Rectal smooth muscle tissue (tissue), 1 donor: ENCODE measurements at regions not wholly inside any gene's neighbourhood (a gene's known extent, or its start where the extent isn't known, plus 50 kb on each side); places are given as distances from the start of the nearest gene placed in this dataset.

Experiments used
- H3K27ac ChIP-seq: one replicate; pipeline ENCODE4 v1.7.0; 2013; ENCODE audit warnings: low read depth, low read length, inconsistent platforms
- H3K27me3 ChIP-seq: one replicate; pipeline ENCODE4 v1.7.0; 2013; ENCODE audit warnings: low read length; ENCODE audit not compliant: control insufficient read depth, insufficient read depth
- H3K36me3 ChIP-seq: one replicate; pipeline ENCODE4 v1.7.0; 2013; ENCODE audit warnings: low read length; ENCODE audit not compliant: control insufficient read depth, insufficient read depth
- H3K4me1 ChIP-seq: one replicate; pipeline ENCODE4 v1.7.0; 2013; ENCODE audit warnings: low read length; ENCODE audit not compliant: control insufficient read depth, insufficient read depth
- H3K4me3 ChIP-seq: one replicate; pipeline ENCODE4 v1.7.0; 2013; ENCODE audit warnings: low read length
- H3K9ac ChIP-seq: one replicate; pipeline ENCODE4 v1.7.0; 2013; ENCODE audit warnings: low read length

DNA sequence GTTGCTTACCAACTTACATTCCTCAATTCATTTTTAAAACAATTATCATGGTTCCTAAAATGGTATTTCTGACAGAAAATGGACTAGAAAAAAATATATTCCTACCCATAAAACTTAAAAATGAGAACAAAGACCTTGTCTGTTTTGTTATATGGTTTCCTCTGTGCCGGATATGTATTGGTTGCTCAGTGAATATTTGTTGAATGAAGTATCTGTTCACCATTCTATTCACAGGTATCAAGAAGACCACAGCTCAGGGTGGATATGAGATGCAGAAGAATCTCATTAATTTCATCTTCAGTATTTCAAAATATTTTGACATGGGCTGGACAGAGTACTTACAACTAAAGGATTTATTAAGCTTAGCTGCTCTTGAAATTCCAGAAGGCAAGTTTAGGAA is 58.1 kb downstream of the TUSC7 start:
- no peak overlapping the region for H3K27ac ChIP-seq

DNA sequence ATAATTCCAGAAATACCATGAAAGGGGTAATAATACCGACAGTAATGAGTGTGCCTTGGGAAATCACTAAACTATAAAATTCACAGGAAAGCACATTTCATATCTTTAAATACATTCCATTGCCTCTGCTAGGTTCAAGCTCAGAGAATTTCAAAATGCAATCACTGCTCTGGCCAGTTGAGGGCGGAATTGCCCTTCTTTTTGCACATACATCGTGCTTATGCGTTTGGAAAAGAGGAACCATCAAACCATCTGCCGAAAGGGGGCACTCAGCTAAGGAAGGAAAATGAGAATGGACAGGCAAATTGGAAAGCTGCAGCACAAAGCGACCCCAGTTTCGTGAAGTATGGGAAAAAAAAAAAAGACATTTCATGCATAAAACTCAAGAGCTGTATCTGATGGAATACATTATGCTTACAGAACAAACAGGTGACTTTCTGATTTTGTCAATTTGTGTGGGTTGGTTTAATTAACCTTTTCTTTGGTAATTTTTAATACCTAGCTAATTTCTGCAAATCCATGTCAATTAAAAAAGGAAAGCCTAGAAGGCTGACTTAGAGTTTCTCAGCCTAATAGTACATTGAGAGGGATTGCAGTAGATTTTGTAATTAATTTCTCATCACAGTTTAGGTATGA is 61.4 kb downstream of the TUSC7 start:
- Histone ChIP-seq H3K27me3 (no peaks in the 10 kb centered on the region), H3K36me3 (no peaks in the 10 kb centered on the region), H3K4me1 (no peaks in the 10 kb centered on the region), H3K4me3 (no peak overlapping the region), H3K9ac (no peak overlapping the region), H3K27ac (no peak overlapping the region)

More for the DNA sequence above, 58.1 kb downstream of the TUSC7 start:
- no peak overlapping the region for H3K4me3 ChIP-seq
- H3K27me3 ChIP-seq = no peaks in the 10 kb centered on the region
- no peaks in the 10 kb centered on the region for H3K36me3 ChIP-seq
- no peak overlapping the region for H3K9ac ChIP-seq
- H3K4me1 ChIP-seq = no peaks in the 10 kb centered on the region

DNA sequence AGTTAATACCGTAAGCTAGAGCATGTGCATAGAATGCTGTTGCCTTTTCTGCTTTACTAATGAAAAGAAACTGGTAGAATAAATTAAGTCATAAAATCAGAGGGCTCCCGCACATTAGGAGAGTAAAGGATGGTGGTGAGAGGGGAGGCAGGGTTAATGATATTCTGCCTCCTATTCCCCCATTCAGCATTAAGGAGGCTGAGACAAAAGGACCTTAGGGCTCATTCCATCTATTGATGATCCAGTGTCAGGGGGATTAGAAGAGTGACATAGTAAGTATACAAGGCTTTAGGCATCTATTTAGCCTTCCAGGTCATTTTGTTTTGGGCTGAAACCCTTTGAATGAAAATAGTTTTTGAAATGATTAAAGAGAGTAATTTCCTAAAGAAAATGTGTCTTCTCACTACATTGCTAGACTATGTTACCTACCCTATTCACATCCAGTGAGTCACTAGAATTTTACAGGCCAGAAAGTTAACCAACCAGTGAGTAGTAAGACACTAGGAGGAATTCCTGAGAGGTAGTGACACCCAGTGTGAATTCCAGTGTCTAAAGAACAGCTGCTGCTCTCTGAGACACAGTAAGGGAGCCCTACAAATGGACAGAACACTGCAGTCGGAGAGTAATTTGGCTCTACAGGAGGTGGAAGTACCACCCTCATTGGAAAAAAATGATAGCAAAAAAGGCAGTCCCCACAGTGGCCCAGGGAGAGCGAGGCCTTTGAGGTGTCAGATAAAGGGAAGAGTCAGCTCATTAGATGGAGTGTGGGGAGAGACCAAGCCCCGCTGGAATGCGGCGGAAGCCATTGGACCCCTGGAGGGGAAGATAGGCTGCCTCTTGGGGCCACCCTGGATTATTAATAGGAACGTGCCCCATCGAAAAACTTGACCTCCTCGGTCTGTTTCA is 67.6 kb downstream of the TUSC7 start:
- Histone ChIP-seq H3K9ac (no peak overlapping the region), H3K27ac (no peak overlapping the region), H3K27me3 (no peaks in the 10 kb centered on the region), H3K4me1 (no peaks in the 10 kb centered on the region), H3K4me3 (no peak overlapping the region), H3K36me3 (no peaks in the 10 kb centered on the region)

DNA sequence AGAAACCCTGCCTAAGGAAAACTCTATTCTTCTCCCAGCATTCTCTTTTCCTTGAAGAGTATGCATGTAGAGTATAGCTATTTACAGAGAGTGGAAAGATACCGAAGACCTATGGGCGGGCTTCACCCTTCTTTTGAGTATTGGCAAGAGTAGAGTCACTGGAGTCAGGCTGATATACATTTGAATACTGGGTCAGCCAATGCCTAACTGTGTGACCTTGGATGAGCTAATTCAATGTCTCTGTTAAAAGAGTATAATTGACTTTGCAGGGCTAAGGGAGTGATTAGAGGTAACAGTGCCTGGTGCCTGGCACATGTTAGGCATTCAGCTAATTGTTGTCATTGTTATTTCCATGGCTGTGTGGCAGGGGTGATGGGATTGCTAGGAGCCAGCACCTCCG is 75.6 kb downstream of the TUSC7 start:
- H3K36me3 ChIP-seq = no peaks in the 10 kb centered on the region
- no peak overlapping the region for H3K9ac ChIP-seq
- H3K4me3 ChIP-seq = no peak overlapping the region
- no peak overlapping the region for H3K27ac ChIP-seq
- no peaks in the 10 kb centered on the region for H3K4me1 ChIP-seq
- no peaks in the 10 kb centered on the region for H3K27me3 ChIP-seq

DNA sequence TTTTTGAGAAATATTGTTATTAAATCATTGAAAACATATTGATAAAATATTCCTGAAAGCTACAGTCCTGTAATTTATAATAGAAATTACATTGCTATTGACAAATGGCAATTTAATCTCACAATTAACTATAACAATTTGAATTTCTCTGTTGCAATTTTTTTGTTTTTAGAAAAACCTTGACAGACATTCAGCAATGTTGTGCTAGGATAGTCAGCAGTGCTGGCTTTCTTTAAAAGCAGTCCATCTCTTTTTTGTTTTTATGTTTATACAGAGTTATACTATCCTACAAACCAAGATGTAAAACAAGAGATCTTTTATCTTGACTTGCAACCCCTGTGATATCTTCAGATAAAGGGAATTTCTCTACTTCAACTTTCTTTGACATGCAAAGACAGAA is 93.1 kb downstream of the TUSC7 start:
- H3K27me3 ChIP-seq = no peaks in the 10 kb centered on the region
- no peak overlapping the region for H3K4me3 ChIP-seq
- no peaks in the 10 kb centered on the region for H3K36me3 ChIP-seq
- no peaks in the 10 kb centered on the region for H3K4me1 ChIP-seq
- H3K9ac ChIP-seq = no peak overlapping the region
- no peak overlapping the region for H3K27ac ChIP-seq

DNA sequence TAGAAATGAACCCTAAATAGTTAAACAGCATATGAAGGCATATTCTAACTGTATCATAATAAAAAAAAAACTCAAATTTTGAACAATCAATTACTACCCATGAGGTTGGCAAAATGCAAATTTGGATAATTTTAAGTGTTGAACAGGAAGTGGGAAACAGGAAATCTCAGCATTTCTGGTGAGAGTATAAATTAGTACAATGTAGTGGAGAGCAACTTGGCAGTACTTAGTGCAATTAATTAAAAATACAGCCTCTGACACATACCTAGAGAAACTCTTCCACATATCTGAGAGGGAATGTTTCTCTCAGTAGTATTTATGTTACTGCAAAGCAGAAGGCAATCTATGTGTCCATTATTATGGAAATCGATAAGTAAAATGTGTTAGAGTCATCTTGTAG is 96.8 kb downstream of the TUSC7 start:
- Histone ChIP-seq H3K27me3 (no peaks in the 10 kb centered on the region), H3K27ac (no peak overlapping the region), H3K9ac (no peak overlapping the region), H3K36me3 (no peaks in the 10 kb centered on the region), H3K4me1 (no peaks in the 10 kb centered on the region), H3K4me3 (no peak overlapping the region)

DNA sequence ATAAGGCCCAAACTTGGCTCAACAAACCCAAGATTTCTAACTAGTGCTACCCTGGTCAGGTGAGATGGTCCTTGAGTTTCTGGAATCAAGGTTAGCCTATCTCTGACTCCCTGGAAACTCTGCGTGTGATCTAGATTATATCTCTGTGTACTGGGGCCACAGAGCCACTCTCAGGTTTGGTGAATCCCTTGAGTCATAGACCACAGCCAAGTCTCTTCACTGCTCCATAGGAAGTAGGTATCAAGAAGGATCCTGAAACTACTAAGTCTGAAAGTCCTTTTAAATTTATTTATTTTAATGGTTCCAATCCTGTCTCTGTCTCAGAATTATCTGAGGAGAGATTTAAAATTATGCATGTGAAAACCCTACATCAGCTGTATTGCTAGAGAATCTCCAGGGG is 99.1 kb downstream of the TUSC7 start:
- no peak overlapping the region for H3K27ac ChIP-seq
- peaks cover under 1% of the 10 kb centered on the region for H3K4me1 ChIP-seq
- no peak overlapping the region for H3K4me3 ChIP-seq
- H3K36me3 ChIP-seq = no peaks in the 10 kb centered on the region
- no peaks in the 10 kb centered on the region for H3K27me3 ChIP-seq
- H3K9ac ChIP-seq = no peak overlapping the region

DNA sequence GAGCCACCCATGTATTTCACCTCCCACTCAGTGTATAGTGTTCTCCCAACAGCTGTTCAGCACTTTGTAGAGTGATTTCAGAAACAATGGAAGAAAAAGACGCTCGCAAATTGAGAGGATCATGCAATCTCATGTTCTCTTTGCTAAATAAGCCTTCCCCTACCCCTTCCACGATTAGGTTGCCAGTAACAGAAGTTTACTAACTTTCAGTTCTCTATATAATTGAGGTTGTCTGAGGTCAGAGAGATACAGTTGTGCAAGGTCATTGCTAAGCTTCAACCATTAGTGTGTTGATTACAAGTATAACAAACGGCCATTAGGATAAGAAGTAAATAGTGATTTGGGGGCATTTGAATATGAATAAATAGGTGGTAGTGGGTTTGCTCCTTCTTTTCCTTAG is 99.6 kb downstream of the TUSC7 start:
- Histone ChIP-seq H3K4me3 (no peak overlapping the region), H3K36me3 (no peaks in the 10 kb centered on the region), H3K27me3 (no peaks in the 10 kb centered on the region), H3K27ac (no peak overlapping the region), H3K9ac (no peak overlapping the region), H3K4me1 (peaks cover 2% of the 10 kb centered on the region)

DNA sequence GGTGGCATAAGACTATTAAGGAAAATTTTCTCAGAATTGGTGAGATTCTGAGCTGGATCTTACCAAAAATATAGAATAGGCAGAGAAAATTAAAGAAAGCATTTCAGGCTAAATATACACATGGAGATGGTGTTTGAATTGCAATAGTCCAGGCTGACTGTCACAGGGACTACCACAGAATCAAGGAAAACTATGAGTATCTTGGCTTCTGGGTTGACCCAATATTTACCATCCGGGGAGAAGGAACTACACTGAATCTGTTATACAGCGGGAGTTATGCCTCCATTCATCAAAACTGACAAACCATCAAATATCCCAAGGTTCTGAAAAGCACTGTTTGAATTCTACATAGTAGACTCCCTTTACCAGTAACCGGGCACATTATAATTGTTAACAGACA is 102.2 kb downstream of the TUSC7 start:
- Histone ChIP-seq H3K27me3 (no peaks in the 10 kb centered on the region), H3K4me3 (no peak overlapping the region)

DNA sequence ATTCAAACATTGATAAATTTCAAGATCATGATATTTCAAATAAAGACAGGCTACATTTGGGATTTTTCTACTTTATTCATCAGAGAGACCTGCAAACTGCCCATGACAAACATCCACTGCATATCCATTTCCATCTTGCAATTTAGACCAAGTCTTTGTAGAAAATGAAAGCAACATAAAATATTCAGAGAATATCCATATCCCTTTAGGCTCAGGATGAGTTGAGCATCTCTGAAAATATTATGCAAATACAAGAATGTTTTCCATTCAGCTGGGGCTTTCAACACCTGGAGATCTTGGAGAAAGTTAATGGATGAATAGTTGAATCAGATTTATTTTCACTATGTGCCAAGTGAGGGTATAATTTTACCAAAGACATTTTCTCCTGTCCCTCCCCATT is 103.4 kb downstream of the TUSC7 start:
- no peak overlapping the region for H3K9ac ChIP-seq
- H3K4me1 ChIP-seq = peaks cover 24% of the 10 kb centered on the region
- no peak overlapping the region for H3K4me3 ChIP-seq
- no peak overlapping the region for H3K27ac ChIP-seq
- no peaks in the 10 kb centered on the region for H3K27me3 ChIP-seq
- no peaks in the 10 kb centered on the region for H3K36me3 ChIP-seq

More for the DNA sequence above, 102.2 kb downstream of the TUSC7 start:
- H3K9ac ChIP-seq = no peak overlapping the region
- no peaks in the 10 kb centered on the region for H3K36me3 ChIP-seq
- H3K27ac ChIP-seq = no peak overlapping the region
- peaks cover 15% of the 10 kb centered on the region for H3K4me1 ChIP-seq

DNA sequence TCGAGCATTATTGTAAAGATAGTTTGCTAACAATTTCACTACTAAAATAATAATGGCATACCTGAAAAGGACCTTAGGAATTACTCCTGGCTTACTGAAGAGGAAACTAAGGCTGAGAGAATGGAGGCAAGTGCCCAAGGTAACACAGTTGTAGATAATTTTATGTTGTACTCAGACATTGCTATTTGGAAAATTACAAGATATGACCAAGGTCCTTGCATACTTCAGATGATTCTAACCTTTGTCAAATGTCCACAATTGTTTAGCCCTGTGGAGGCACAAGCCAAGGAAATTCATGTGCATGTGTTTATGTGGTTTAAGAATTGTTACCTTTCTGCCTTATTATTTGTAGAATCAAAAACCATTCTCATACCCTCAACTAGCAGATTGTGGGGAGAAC is 105.7 kb downstream of the TUSC7 start:
- H3K27me3 ChIP-seq = no peaks in the 10 kb centered on the region
- no peak overlapping the region for H3K4me3 ChIP-seq
- H3K9ac ChIP-seq = no peak overlapping the region
- H3K27ac ChIP-seq = no peak overlapping the region
- no peaks in the 10 kb centered on the region for H3K36me3 ChIP-seq
- peaks cover 24% of the 10 kb centered on the region for H3K4me1 ChIP-seq

DNA sequence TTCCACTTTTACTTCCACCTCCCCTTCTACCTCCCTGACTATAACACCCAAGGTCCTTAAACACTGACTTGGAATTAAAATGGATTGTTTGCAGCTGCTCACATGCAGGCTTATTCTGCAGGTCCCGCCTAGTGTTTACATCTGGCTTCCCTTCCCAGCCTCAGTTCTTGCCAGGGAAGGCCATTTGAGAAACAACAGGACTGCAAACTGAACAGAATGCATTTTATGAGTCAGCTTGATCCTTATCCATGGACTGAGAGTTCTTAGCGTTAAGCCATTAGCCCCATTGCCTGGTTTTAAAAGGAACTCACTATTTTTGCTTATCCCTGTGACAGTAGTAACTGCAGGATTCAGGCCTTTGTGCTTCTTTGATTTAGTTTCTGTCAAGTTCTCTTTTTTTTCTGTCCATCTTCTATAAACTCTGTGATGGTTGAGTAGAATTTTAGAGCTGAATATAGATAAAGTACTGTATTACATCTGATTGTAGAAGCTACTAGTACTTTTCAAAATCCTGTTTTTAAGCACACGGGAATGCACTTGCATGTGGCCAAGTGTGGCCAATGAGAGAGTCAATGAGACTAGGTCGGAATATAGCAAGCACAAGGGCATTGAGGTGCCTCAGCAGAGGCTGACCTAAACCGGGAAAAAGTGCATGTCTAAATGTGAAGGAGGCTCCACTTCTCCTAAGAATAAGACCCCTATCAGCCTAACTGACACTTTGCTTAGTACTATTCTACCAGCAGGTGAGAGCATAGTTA is 106.4 kb downstream of the TUSC7 start:
- Histone ChIP-seq H3K9ac (no peak overlapping the region), H3K36me3 (no peaks in the 10 kb centered on the region), H3K4me3 (no peak overlapping the region), H3K27ac (peak overlapping the region; percentile 49), H3K4me1 (peaks cover 24% of the 10 kb centered on the region), H3K27me3 (no peaks in the 10 kb centered on the region)
